Lower leg skin (tissue), 4 donors: ENCODE measurements at regions not wholly inside any gene's neighbourhood (a gene's known extent, or its start where the extent isn't known, plus 50 kb on each side); places are given as distances from the start of the nearest gene placed in this dataset.

ENCODE experiments used
- DNase-seq, 2 donors: peaks; one replicate each; pipeline ENCODE4 v3.0.0-alpha.2; 2019; ENCODE audit warnings: low spot score in 2 of 2
- H3K4me3 ChIP-seq: fragments of 200-600 bp; sonication (generic); 2 replicates; pipeline ENCODE4 v1.5.1; 2017; ENCODE audit warnings: mild to moderate bottlenecking, low read depth; ENCODE audit not compliant: poor library complexity, severe bottlenecking
- POLR2A ChIP-seq, 2 donors: fragments of 450-650 bp; IDR thresholded peaks; one replicate each; pipeline ENCODE4 v1.6.1; 2016 to 2017; ENCODE audit warnings: antibody characterized with exemption in 2 of 2, mild to moderate bottlenecking in 1 of 2, moderate library complexity in 1 of 2
- WGBS, 2 donors: methylation state at CpG; one replicate each; pipeline ENCODE4 v1.1.5; 2018; 5-methylcytosine and 5-hydroxymethylcytosine counted together
- intact Hi-C: fragments of 100-400 bp; cut with DNase I; formaldehyde crosslinking; loops from one replicate; pipeline ENCODE4 v1.15.0; 2023; ENCODE audit warnings: low total_unique reads
- TF ChIP-seq, protein P1 (sequence below), 3 donors: fragments of 450-650 bp; IDR thresholded peaks; one replicate each; pipeline ENCODE4 v1.5.1; 2016; ENCODE audit warnings: antibody characterized with exemption in 3 of 3, mild to moderate bottlenecking in 3 of 3, moderate library complexity in 2 of 3

DNA sequence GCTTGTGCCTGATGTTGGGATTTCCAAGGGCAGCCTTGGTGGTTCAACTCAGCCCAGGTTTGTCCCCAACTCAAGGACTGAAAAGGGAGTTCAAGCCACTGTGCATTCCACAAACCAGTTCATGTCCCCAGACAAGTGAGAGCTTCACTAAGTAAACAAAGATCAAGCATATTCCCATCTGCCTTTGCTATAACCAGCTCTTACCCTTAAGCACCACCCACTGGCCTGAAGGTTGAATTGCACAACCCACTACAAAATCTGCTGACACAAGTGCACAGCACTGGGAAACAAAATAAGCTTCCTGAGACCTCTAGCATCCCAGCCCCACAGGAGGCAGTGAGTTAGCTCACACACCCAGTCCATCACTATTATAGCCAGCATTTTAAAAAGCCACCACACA is 516.7 kb downstream of the NR4A2 start:
- TF ChIP-seq POLR2A (IDR thresholded peaks at IDR 0.05), result no peak
- TF ChIP-seq, protein P1, sequence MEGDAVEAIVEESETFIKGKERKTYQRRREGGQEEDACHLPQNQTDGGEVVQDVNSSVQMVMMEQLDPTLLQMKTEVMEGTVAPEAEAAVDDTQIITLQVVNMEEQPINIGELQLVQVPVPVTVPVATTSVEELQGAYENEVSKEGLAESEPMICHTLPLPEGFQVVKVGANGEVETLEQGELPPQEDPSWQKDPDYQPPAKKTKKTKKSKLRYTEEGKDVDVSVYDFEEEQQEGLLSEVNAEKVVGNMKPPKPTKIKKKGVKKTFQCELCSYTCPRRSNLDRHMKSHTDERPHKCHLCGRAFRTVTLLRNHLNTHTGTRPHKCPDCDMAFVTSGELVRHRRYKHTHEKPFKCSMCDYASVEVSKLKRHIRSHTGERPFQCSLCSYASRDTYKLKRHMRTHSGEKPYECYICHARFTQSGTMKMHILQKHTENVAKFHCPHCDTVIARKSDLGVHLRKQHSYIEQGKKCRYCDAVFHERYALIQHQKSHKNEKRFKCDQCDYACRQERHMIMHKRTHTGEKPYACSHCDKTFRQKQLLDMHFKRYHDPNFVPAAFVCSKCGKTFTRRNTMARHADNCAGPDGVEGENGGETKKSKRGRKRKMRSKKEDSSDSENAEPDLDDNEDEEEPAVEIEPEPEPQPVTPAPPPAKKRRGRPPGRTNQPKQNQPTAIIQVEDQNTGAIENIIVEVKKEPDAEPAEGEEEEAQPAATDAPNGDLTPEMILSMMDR (IDR thresholded peaks at IDR 0.05), result no peak
- intact Hi-C loops, result no loop called here
- no peak for DNase-seq
- no peak overlapping the region for H3K4me3 ChIP-seq

- H3K4me3 ChIP-seq, result no peak overlapping the region
- no peak for DNase-seq
- WGBS, 2 donors, result 76 to 95% methylated on average over 1 of the region's 1 CpG
- TF ChIP-seq, protein P1 (IDR thresholded peaks at IDR 0.05), result no peak
- no peak for TF ChIP-seq POLR2A (IDR thresholded peaks at IDR 0.05)
- intact Hi-C loops, result no loop called here
Observed at GRCh38 chr2:155815275-155815674, 517.2 kb downstream of the NR4A2 start.

DNA sequence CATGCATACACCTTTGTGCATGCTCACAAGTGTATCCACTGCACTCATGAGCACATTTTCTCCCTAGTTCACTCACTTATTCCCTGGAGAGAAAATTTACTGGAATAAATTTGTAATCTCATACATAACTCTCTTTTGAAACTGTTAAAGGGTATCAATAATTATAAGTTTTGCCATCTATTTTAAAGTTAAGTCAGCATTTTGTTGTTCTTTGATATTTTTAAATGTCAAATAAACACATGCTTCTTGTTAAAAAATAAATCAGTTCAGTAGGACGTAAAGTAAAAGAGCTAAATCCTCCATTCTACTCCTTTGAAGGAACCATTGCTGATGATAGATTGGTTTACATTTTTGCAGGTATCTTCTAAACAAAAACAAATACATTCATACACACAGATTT is 522.1 kb downstream of the NR4A2 start:
- H3K4me3 ChIP-seq, result no peak overlapping the region
- 63 to 71% methylated on average over 1 of the region's 1 CpG for WGBS, 2 donors
- intact Hi-C loops, result no loop called here
- no peak for TF ChIP-seq POLR2A (IDR thresholded peaks at IDR 0.05)
- TF ChIP-seq, protein P1 (IDR thresholded peaks at IDR 0.05), result no peak
- DNase-seq, result no peak

DNA sequence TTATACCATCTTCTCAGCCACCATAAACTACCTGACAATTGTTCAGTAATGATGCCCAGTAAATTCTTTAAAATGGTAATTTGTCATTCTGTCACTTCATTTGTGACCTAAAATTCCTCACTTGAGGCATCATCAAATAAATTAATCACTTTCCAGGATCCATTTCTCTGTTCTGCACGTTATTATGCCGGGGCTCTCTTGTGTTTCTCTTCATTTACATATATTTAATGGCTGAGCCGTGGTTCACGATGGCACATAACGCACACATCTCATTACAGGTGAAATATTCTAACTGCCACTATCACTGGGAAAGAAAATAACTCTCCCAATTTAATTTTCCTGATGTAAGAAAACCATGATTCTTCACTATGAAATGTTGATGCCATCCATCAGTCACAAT is 529.6 kb downstream of the NR4A2 start:
- no peak for DNase-seq
- 71 to 84% methylated on average over 5 of the region's 5 CpGs for WGBS, 2 donors
- TF ChIP-seq POLR2A (IDR thresholded peaks at IDR 0.05), result no peak
- TF ChIP-seq, protein P1 (IDR thresholded peaks at IDR 0.05), result no peak
- intact Hi-C loops, result no loop called here
- no peak overlapping the region for H3K4me3 ChIP-seq

GRCh38 chr2:155792666-155793065 is 539.9 kb downstream of the NR4A2 start:
- TF ChIP-seq POLR2A (IDR thresholded peaks at IDR 0.05), result no peak
- TF ChIP-seq, protein P1 (IDR thresholded peaks at IDR 0.05), result no peak
- H3K4me3 ChIP-seq, result no peak overlapping the region
- intact Hi-C loops, result no loop called here
- WGBS, 2 donors, result 92 to 97% methylated on average over 1 of the region's 1 CpG
- DNase-seq, result no peak

GRCh38 chr2:155770516-155770915 is 562.0 kb downstream of the NR4A2 start:
- intact Hi-C loops, result no loop called here
- no peak for DNase-seq
- TF ChIP-seq, protein P1 (IDR thresholded peaks at IDR 0.05), result no peak
- TF ChIP-seq POLR2A (IDR thresholded peaks at IDR 0.05), result no peak
- no peak overlapping the region for H3K4me3 ChIP-seq
- 60 to 63% methylated on average over 1 of the region's 1 CpG for WGBS, 2 donors
